ENCODE measurements at regions not wholly inside any gene's neighbourhood (a gene's known extent, or its start where the extent isn't known, plus 50 kb on each side); places are given as distances from the start of the nearest gene placed in this dataset.

DNA sequence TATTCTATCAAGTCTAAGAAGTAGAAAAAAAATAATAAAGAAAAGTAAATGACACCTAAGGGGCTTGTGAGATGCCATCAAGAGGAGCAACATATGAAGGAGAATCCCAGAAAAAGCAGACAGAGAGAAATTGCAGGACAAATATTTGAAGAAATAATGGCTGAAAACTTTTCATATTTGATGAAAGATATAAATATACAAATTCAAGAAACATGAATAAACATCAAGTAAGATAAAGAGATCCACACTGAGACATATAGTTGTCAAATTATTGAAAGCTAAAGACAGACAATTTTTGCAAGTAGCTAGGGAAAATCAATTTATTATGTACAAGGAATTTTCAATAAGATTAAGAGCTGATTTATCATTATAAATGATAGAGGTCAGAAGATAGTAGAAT is 558.0 kb downstream of the ZWINT start:
- TF ChIP-seq EP300 (IDR thresholded peaks at IDR 0.05) (no peak), POLR2A (IDR thresholded peaks at IDR 0.05) (no peak)

Data from tibial nerve (tissue), 3 donors.